PC-9 (cell line): ENCODE measurements at regions not wholly inside any gene's neighbourhood (a gene's known extent, or its start where the extent isn't known, plus 50 kb on each side); places are given as distances from the start of the nearest gene placed in this dataset.

Experiments
- EZH2 ChIP-seq: fragments of 200-600 bp; sonication (generic); IDR thresholded peaks from 2 replicates; pipeline ENCODE4 v1.8.0; 2017; ENCODE audit warnings: antibody characterized with exemption, low read depth
- TF ChIP-seq, protein P1 (sequence below): fragments of 200-600 bp; sonication (generic); conservative IDR thresholded peaks from 2 replicates; pipeline ENCODE4 v1.6.1; 2017; ENCODE audit warnings: mixed run types, antibody characterized with exemption, mild to moderate bottlenecking, moderate library complexity

GRCh38 chr7:156043416-156044178 is 231.3 kb upstream of the SHH start:
- TF ChIP-seq EZH2, result no peak
- TF ChIP-seq, protein P1, sequence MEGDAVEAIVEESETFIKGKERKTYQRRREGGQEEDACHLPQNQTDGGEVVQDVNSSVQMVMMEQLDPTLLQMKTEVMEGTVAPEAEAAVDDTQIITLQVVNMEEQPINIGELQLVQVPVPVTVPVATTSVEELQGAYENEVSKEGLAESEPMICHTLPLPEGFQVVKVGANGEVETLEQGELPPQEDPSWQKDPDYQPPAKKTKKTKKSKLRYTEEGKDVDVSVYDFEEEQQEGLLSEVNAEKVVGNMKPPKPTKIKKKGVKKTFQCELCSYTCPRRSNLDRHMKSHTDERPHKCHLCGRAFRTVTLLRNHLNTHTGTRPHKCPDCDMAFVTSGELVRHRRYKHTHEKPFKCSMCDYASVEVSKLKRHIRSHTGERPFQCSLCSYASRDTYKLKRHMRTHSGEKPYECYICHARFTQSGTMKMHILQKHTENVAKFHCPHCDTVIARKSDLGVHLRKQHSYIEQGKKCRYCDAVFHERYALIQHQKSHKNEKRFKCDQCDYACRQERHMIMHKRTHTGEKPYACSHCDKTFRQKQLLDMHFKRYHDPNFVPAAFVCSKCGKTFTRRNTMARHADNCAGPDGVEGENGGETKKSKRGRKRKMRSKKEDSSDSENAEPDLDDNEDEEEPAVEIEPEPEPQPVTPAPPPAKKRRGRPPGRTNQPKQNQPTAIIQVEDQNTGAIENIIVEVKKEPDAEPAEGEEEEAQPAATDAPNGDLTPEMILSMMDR, result no peak
